HUES6 (cell line): ENCODE measurements at regions not wholly inside any gene's neighbourhood (a gene's known extent, or its start where the extent isn't known, plus 50 kb on each side); places are given as distances from the start of the nearest gene placed in this dataset.

ENCODE experiments used
- H3K27ac ChIP-seq: 2 replicates; pipeline ENCODE4 v1.7.0; 2013; ENCODE audit warnings: low read depth, mild to moderate bottlenecking, low read length, inconsistent platforms
- H3K27me3 ChIP-seq: 2 replicates; pipeline ENCODE4 v1.6.1; 2013; ENCODE audit warnings: low read length; ENCODE audit not compliant: control insufficient read depth, insufficient read depth
- H3K36me3 ChIP-seq: 2 replicates; pipeline ENCODE4 v1.6.1; 2013; ENCODE audit warnings: low read length; ENCODE audit not compliant: control insufficient read depth, insufficient read depth
- H3K4me1 ChIP-seq: 2 replicates; pipeline ENCODE4 v1.6.1; 2013; ENCODE audit warnings: low read length; ENCODE audit not compliant: control insufficient read depth, insufficient read depth
- H3K4me3 ChIP-seq: 2 replicates; pipeline ENCODE4 v1.5.1; 2013; ENCODE audit warnings: low read depth, low read length
- H3K9ac ChIP-seq: one replicate; pipeline ENCODE4 v1.6.1; 2013; ENCODE audit warnings: mild to moderate bottlenecking, low read length
- H3K9me3 ChIP-seq: 2 replicates; pipeline ENCODE4 v1.6.1; 2013; ENCODE audit warnings: low read depth, low read length; ENCODE audit not compliant: control insufficient read depth, insufficient read depth

DNA sequence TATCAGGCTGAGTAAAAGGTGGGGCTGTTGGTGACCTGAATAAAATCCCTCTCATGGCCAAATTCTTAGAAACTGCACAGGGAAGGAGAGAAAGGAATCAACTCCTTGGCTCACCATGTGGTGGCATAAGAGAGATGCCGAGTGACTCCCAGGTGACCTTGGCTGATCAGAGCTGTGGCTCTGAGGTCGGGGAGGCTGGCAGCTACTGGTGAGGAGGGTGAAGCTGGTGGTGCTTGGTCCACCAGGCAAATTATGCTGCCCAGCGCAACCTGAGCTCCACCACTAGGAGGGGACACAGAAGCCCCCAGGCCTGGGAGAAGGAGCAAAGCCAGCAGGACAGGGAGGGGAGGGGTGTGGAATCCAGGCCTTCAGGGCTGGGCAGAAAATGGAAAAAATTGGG is 111.2 kb upstream of the IL12B start:
- no peaks in the 10 kb centered on the region; the same call in 1 of the 2 replicates for H3K27me3 ChIP-seq
- no peak overlapping the region for H3K4me3 ChIP-seq
- peaks cover 11% of the 10 kb centered on the region for H3K4me1 ChIP-seq
- no peak overlapping the region for H3K9ac ChIP-seq
- no peaks in the 10 kb centered on the region for H3K9me3 ChIP-seq
- no peaks in the 10 kb centered on the region for H3K36me3 ChIP-seq
- H3K27ac ChIP-seq: no peak overlapping the region

- Histone ChIP-seq H3K4me3 (no peak overlapping the region), H3K9ac (no peak overlapping the region)
Observed at GRCh38 chr5:159442206-159442850, 112.0 kb upstream of the IL12B start.

DNA sequence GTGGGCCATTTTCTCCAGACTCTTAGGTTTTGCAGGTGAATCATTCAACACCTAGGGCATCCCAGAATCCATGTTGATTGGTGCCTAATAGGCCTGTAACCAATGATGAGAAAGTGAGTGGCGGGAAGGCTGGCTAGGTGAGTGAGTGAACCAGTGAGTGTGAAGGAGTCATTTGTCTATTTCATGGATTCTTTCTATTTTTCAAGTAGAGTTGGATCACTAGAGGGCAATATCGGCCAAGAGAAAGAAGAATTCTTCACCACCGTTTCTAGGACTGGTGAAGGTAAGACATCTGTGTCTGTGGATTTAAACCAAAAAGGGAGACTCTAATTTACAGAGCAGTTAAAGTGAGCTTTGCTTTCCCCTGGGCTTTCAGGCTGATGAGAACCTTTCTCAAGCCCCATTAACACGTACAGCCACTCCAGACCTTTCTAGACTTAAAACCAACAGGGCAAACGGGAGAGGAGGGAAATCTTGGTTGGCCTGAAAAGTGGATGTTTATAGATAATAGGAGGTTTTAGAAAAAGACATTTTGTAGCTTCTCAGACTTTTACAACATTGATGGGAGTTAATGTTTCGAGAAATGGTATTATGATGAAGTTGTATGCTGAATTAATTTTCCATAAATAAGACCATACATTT is 114.3 kb upstream of the IL12B start:
- Histone ChIP-seq H3K9ac (no peak overlapping the region), H3K4me3 (no peak overlapping the region), H3K36me3 (no peaks in the 10 kb centered on the region), H3K27ac (no peak overlapping the region), H3K27me3 (no peaks in the 10 kb centered on the region), H3K9me3 (no peaks in the 10 kb centered on the region), H3K4me1 (peaks cover 11% of the 10 kb centered on the region)

More at GRCh38 chr5:159442206-159442850, 112.0 kb upstream of the IL12B start:
- H3K27ac ChIP-seq: no peak overlapping the region
- H3K36me3 ChIP-seq: no peaks in the 10 kb centered on the region
- peaks cover 11% of the 10 kb centered on the region for H3K4me1 ChIP-seq
- H3K9me3 ChIP-seq: no peaks in the 10 kb centered on the region
- no peaks in the 10 kb centered on the region; the same call in 1 of the 2 replicates for H3K27me3 ChIP-seq

DNA sequence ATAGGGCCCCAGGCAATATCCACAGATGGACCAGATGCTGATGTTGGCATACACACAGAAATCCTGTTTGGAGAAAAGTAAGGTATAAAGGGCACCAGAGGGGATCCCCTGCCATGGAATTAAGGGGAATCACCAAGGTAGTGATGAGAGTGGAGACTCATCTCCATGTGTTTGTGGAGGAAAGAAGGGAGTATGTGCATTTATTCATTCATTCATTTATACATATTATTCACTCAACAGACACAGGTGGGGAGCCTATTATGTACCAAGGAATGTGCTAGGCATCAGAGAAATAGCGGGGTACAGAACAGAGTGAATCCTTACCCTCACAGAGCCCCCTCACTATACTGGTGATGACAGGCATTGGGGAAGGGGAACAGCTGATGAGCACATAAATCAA is 116.8 kb upstream of the IL12B start:
- no peaks in the 10 kb centered on the region for H3K36me3 ChIP-seq
- H3K9me3 ChIP-seq: no peaks in the 10 kb centered on the region
- no peak overlapping the region for H3K27ac ChIP-seq
- no peak overlapping the region for H3K4me3 ChIP-seq
- peaks cover 6% of the 10 kb centered on the region for H3K4me1 ChIP-seq
- H3K9ac ChIP-seq: no peak overlapping the region
- H3K27me3 ChIP-seq: no peaks in the 10 kb centered on the region

GRCh38 chr5:159448841-159449407 is 118.6 kb upstream of the IL12B start:
- Histone ChIP-seq H3K9me3 (no peaks in the 10 kb centered on the region), H3K4me1 (no peaks in the 10 kb centered on the region), H3K36me3 (no peaks in the 10 kb centered on the region), H3K4me3 (no peak overlapping the region), H3K9ac (no peak overlapping the region), H3K27ac (no peak overlapping the region), H3K27me3 (no peaks in the 10 kb centered on the region)

DNA sequence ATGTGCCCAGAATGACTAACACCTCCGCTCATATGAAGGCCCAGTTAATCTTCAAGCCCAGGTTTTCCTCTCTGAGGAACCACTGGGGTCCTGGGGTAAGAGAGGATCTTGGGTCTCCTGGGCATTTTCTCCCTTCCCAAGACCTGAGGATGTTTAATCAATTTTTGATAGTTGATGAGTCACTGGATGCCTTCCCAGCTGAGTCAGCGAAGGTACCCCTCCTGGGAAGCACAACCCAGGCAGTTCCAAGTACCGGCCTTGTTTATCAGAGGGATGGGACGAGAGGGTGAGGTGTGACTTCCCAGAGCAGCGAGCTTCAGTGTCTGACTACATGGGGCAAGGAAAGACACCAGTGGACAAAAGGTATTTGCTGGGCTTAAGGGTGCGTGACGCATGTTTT is 119.6 kb upstream of the IL12B start:
- H3K4me3 ChIP-seq: no peak overlapping the region
- H3K27ac ChIP-seq: no peak overlapping the region
- no peaks in the 10 kb centered on the region for H3K4me1 ChIP-seq
- no peaks in the 10 kb centered on the region for H3K27me3 ChIP-seq
- no peaks in the 10 kb centered on the region for H3K9me3 ChIP-seq
- no peak overlapping the region for H3K9ac ChIP-seq
- H3K36me3 ChIP-seq: no peaks in the 10 kb centered on the region

DNA sequence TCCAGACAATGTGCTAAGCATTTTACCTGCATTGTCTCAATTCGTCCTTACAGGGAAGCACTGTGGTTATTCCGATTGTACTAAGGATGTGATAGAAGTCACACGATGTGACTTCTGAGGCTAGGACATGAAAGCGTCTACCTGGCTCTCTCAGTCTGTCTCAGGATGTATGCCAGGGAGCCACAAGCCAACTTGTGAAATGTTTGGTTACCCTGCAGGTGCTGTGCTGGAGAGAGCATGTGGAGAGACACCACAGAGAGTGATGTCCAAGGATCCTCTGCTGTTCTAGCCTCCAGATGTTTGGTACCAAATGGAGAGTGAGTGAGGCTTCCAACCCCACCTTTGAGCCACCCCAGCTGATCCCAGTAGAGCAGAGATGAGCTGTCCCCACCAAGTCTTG is 120.1 kb upstream of the IL12B start:
- no peaks in the 10 kb centered on the region for H3K9me3 ChIP-seq
- no peaks in the 10 kb centered on the region for H3K27me3 ChIP-seq
- no peak overlapping the region for H3K9ac ChIP-seq
- H3K36me3 ChIP-seq: no peaks in the 10 kb centered on the region
- H3K4me1 ChIP-seq: no peaks in the 10 kb centered on the region
- no peak overlapping the region for H3K27ac ChIP-seq
- H3K4me3 ChIP-seq: no peak overlapping the region

DNA sequence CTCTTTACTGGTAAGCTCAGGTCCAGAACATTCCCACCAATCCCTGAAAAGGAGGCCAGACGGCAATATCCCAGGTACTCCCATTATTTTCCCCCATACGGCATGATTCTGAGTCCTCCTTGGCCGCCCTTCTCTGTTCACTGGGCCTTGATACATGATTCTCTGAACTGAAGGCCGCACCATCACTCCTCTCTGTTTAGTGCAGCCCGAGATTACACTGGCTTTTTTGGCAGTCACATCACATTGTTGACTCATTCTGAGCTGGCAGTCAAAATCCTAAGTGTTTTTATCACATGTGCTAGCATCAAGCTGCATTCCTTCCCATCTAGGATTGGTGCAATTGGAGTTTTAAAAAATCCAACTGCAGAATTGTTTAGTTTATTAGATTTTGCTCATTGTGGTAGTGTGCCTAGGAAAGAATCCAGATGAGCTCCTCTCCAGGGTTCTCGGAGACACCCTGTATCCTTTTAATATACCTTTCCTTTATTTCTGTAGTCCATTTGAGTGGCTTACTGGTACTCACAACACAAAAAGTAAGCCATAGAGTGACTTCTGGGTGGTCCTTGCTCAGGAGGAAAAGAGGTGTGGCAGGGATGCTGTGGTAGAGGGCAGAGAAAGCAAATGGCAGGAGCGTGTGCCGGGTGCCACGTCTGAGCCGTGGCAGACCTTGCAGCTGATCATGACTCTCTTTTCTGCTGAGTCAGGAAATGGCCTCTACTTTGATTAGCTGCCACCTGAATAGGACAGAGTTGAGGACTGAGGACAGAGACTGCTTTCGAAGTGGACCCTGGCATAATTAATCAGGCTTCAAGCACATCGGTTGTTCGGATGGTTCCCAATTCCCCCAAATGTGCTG is 121.1 kb upstream of the IL12B start:
- H3K27ac ChIP-seq: no peak overlapping the region
- H3K9me3 ChIP-seq: no peaks in the 10 kb centered on the region
- H3K4me1 ChIP-seq: no peaks in the 10 kb centered on the region
- H3K9ac ChIP-seq: no peak overlapping the region
- no peaks in the 10 kb centered on the region for H3K36me3 ChIP-seq
- H3K27me3 ChIP-seq: no peaks in the 10 kb centered on the region
- H3K4me3 ChIP-seq: no peak overlapping the region

DNA sequence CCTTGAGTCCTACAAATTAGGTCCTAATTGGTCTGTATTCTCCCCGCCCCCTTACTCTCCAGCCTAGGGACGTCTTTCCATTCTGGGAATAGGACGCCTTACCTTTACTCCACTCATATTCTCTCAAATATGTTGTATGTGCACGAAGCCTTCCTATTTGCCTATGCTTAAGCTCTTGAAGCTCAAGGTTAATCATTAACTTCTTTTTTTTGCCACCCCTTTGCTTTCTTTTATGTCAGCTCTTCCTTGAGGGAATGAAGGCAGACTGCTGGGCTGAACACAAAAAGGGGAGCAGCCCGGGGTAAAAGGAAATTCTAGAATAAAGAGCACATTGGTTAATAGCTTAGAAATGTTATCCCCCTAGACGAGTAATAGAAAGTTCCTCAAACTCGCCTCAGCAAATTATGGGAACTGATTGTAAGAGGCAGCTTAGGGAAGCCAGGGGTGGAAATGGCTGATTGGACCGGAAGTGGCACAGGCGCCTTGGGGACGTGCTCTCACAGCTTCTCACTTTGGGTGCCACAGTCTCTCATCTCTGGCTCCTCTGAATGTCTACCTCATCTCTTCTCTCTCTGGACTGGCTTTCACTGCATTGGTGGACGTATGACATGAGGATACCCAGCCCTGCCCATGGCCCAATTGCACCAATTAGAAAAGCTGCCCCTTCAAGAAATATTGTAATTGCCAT is 122.3 kb upstream of the IL12B start:
- H3K4me3 ChIP-seq: no peak overlapping the region
- no peaks in the 10 kb centered on the region for H3K4me1 ChIP-seq
- H3K27me3 ChIP-seq: no peaks in the 10 kb centered on the region
- H3K9ac ChIP-seq: no peak overlapping the region
- H3K9me3 ChIP-seq: no peaks in the 10 kb centered on the region
- H3K27ac ChIP-seq: no peak overlapping the region
- no peaks in the 10 kb centered on the region for H3K36me3 ChIP-seq

GRCh38 chr5:159453209-159453608 is 122.9 kb upstream of the IL12B start:
- Histone ChIP-seq H3K9me3 (no peaks in the 10 kb centered on the region), H3K9ac (no peak overlapping the region), H3K27me3 (no peaks in the 10 kb centered on the region), H3K4me3 (no peak overlapping the region), H3K27ac (no peak overlapping the region), H3K4me1 (no peaks in the 10 kb centered on the region), H3K36me3 (no peaks in the 10 kb centered on the region)
